SIG-M5 (cell line): ENCODE measurements at regions not wholly inside any gene's neighbourhood (a gene's known extent, or its start where the extent isn't known, plus 50 kb on each side); places are given as distances from the start of the nearest gene placed in this dataset.
A peak's percentile ranks its signal among the peaks of the same experiment; 100 is the strongest.

Experiments
- DNase-seq: peaks from one replicate; lab custom pipeline; 2025; lab: John Stamatoyannopoulos, UW

GRCh38 chr18:78629426-78629825 lies 350.2 kb upstream of the SALL3 start:
- no peak for DNase-seq

GRCh38 chr18:78630356-78630755 lies 349.3 kb upstream of the SALL3 start:
- DNase-seq: no peak

- no peak for DNase-seq
These were observed 348.6 kb upstream of the SALL3 start for GRCh38 chr18:78630981-78631510.

GRCh38 chr18:78632111-78632541 lies 347.5 kb upstream of the SALL3 start:
- peak; percentile 69 for DNase-seq

GRCh38 chr18:78634061-78634696 lies 345.4 kb upstream of the SALL3 start:
- DNase-seq: no peak

GRCh38 chr18:78635093-78635800 lies 344.4 kb upstream of the SALL3 start:
- no peak for DNase-seq

- no peak for DNase-seq
These were observed 343.4 kb upstream of the SALL3 start for GRCh38 chr18:78636260-78636659.

GRCh38 chr18:78637442-78638402 lies 341.9 kb upstream of the SALL3 start:
- DNase-seq: no peak

- DNase-seq: no peak
These were observed 340.3 kb upstream of the SALL3 start for GRCh38 chr18:78639006-78639950.

GRCh38 chr18:78640246-78640995 lies 339.2 kb upstream of the SALL3 start:
- no peak for DNase-seq

GRCh38 chr18:78641689-78642231 lies 337.9 kb upstream of the SALL3 start:
- peak; percentile 92 for DNase-seq

- no peak for DNase-seq
These were observed 337.2 kb upstream of the SALL3 start for GRCh38 chr18:78642296-78642951.

GRCh38 chr18:78643004-78643403 lies 336.6 kb upstream of the SALL3 start:
- peak; percentile 93 for DNase-seq

GRCh38 chr18:78643981-78644380 lies 335.6 kb upstream of the SALL3 start:
- DNase-seq: no peak

- no peak for DNase-seq
These were observed 334.4 kb upstream of the SALL3 start for GRCh38 chr18:78645216-78645615.

GRCh38 chr18:78647018-78647417 lies 332.6 kb upstream of the SALL3 start:
- DNase-seq: no peak

- DNase-seq: no peak
These were observed 330.2 kb upstream of the SALL3 start for GRCh38 chr18:78649421-78649820.

GRCh38 chr18:78650926-78651325 lies 328.7 kb upstream of the SALL3 start:
- no peak for DNase-seq

- DNase-seq: no peak
These were observed 327.5 kb upstream of the SALL3 start for GRCh38 chr18:78652001-78652545.
